Uterus (tissue), 3 donors: ENCODE measurements at regions not wholly inside any gene's neighbourhood (a gene's known extent, or its start where the extent isn't known, plus 50 kb on each side); places are given as distances from the start of the nearest gene placed in this dataset.

ENCODE experiments used
- DNase-seq, 2 donors: peaks; one replicate each; pipeline ENCODE4 v3.0.0-alpha.2; 2019 to 2020
- H3K27ac ChIP-seq, 2 donors: fragments of 200-600 bp; sonication (generic); 1 replicate in 1 of 2; 2 replicates in 1 of 2; pipeline ENCODE4 v1.5.1; 2016 to 2018
- H3K27me3 ChIP-seq, 2 donors: fragments of 200-600 bp; sonication (generic); one replicate each; pipeline ENCODE4 v1.5.1; 2018 to 2019; ENCODE audit warnings: control low read depth in 1 of 2
- H3K36me3 ChIP-seq, 2 donors: fragments of 200-600 bp; sonication (generic); one replicate each; pipeline ENCODE4 v1.5.1; 2019; ENCODE audit warnings: control low read depth in 1 of 2
- H3K4me1 ChIP-seq, 2 donors: fragments of 200-600 bp; sonication (generic); one replicate each; pipeline ENCODE4 v1.5.1; 2018 to 2019; ENCODE audit warnings: control low read depth in 1 of 2
- H3K4me3 ChIP-seq, 2 donors: fragments of 200-600 bp; sonication (generic); 1 replicate in 1 of 2; 2 replicates in 1 of 2; pipeline ENCODE4 v1.5.1; 2018 to 2019; ENCODE audit warnings: mild to moderate bottlenecking in 1 of 2
- H3K9me3 ChIP-seq, 2 donors: fragments of 200-600 bp; sonication (generic); one replicate each; pipeline ENCODE4 v1.5.1; 2019; ENCODE audit warnings: control low read depth in 1 of 2
- CTCF ChIP-seq, 4 experiments: fragments of 200-600 bp in 2 of 4; fragments of 450-650 bp in 2 of 4; sonication (generic) in 2 of 4; IDR thresholded peaks; one replicate each; pipeline ENCODE4 v1.5.1; 2016 to 2019; ENCODE audit warnings: antibody characterized with exemption in 4 of 4, mild to moderate bottlenecking in 2 of 4, moderate library complexity in 1 of 4
- POLR2A ChIP-seq, 2 donors: fragments of 450-650 bp; IDR thresholded peaks; one replicate each; pipeline ENCODE4 v1.6.1; 2016; ENCODE audit warnings: antibody characterized with exemption in 2 of 2, mild to moderate bottlenecking in 1 of 2, moderate library complexity in 1 of 2
- intact Hi-C: fragments of 100-400 bp; cut with DNase I; formaldehyde crosslinking; loops from one replicate; pipeline ENCODE4 v1.15.1; 2023; ENCODE audit warnings: low total_unique reads
- donor health status: DM: yes; HTN: yes; CAD: no.

- H3K27ac ChIP-seq, result no peak overlapping the region
- TF ChIP-seq CTCF (IDR thresholded peaks at IDR 0.05) (no peak), POLR2A (IDR thresholded peaks at IDR 0.05) (no peak)
- H3K27me3 ChIP-seq, result no peaks in the 10 kb centered on the region
- intact Hi-C loops, result no loop called here
- no peaks in the 10 kb centered on the region for H3K36me3 ChIP-seq
- no peak overlapping the region for H3K4me3 ChIP-seq
- no peaks in the 10 kb centered on the region for H3K9me3 ChIP-seq
- H3K4me1 ChIP-seq, result no peaks in the 10 kb centered on the region
- no peak for DNase-seq
Measured at GRCh38 chr1:209064850-209065706, 518.4 kb upstream of the CAMK1G start.

GRCh38 chr1:209072481-209072880 lies 511.0 kb upstream of the CAMK1G start:
- no peak for TF ChIP-seq CTCF (IDR thresholded peaks at IDR 0.05)
- no peak for TF ChIP-seq POLR2A (IDR thresholded peaks at IDR 0.05)
- Histone ChIP-seq H3K27me3 (no peaks in the 10 kb centered on the region), H3K9me3 (no peaks in the 10 kb centered on the region), H3K4me3 (no peak overlapping the region), H3K27ac (no peak overlapping the region), H3K36me3 (no peaks in the 10 kb centered on the region), H3K4me1 (no peaks in the 10 kb centered on the region)
- intact Hi-C loops, result no loop called here
- no peak for DNase-seq

GRCh38 chr1:209073879-209074278 lies 509.6 kb upstream of the CAMK1G start:
- no peak for TF ChIP-seq CTCF (IDR thresholded peaks at IDR 0.05)
- no peak for TF ChIP-seq POLR2A (IDR thresholded peaks at IDR 0.05)
- no peaks in the 10 kb centered on the region for H3K9me3 ChIP-seq
- intact Hi-C loops, result no loop called here
- DNase-seq, result no peak
- H3K4me3 ChIP-seq, result no peak overlapping the region
- no peaks in the 10 kb centered on the region for H3K36me3 ChIP-seq
- no peaks in the 10 kb centered on the region for H3K27me3 ChIP-seq
- H3K27ac ChIP-seq, result no peak overlapping the region
- no peaks in the 10 kb centered on the region for H3K4me1 ChIP-seq

- TF ChIP-seq CTCF (IDR thresholded peaks at IDR 0.05), result no peak
- no peak for TF ChIP-seq POLR2A (IDR thresholded peaks at IDR 0.05)
- H3K9me3 ChIP-seq, result no peaks in the 10 kb centered on the region
- no peaks in the 10 kb centered on the region for H3K4me1 ChIP-seq
- no peaks in the 10 kb centered on the region for H3K27me3 ChIP-seq
- intact Hi-C loops, result no loop called here
- H3K4me3 ChIP-seq, result no peak overlapping the region
- no peak for DNase-seq
- H3K36me3 ChIP-seq, result no peaks in the 10 kb centered on the region
- H3K27ac ChIP-seq, result no peak overlapping the region
Measured at GRCh38 chr1:209074575-209075250, 508.8 kb upstream of the CAMK1G start.

- intact Hi-C loops, result no loop called here
Measured at GRCh38 chr1:209076688-209077087, 506.8 kb upstream of the CAMK1G start.

More at GRCh38 chr1:209076688-209077087, 506.8 kb upstream of the CAMK1G start:
- no peak overlapping the region for H3K4me3 ChIP-seq
- no peaks in the 10 kb centered on the region for H3K27me3 ChIP-seq
- no peak overlapping the region for H3K27ac ChIP-seq
- DNase-seq, result no peak
- TF ChIP-seq CTCF (IDR thresholded peaks at IDR 0.05), result no peak
- TF ChIP-seq POLR2A (IDR thresholded peaks at IDR 0.05), result no peak
- H3K4me1 ChIP-seq, result no peaks in the 10 kb centered on the region
- no peaks in the 10 kb centered on the region for H3K9me3 ChIP-seq
- H3K36me3 ChIP-seq, result no peaks in the 10 kb centered on the region
